Fibroblast of mammary gland (primary cell): ENCODE measurements at regions not wholly inside any gene's neighbourhood (a gene's known extent, or its start where the extent isn't known, plus 50 kb on each side); places are given as distances from the start of the nearest gene placed in this dataset.

Experiments
- DNase-seq: peaks from one replicate; pipeline ENCODE4 v3.0.0-alpha.2; 2010; ENCODE audit warnings: low read depth
- H3K4me3 ChIP-seq: 2 replicates; pipeline ENCODE4 v1.5.1; 2011; ENCODE audit warnings: low read depth, mild to moderate bottlenecking, low read length, moderate library complexity; ENCODE audit not compliant: control insufficient read depth
- CTCF ChIP-seq: conservative IDR thresholded peaks from 2 replicates; pipeline ENCODE4 v1.5.1; 2011; ENCODE audit warnings: low read depth, low read length, inconsistent platforms; ENCODE audit not compliant: control insufficient read depth, insufficient read depth

GRCh38 chr1:162992945-162993344 lies 76.2 kb upstream of the RGS4 start:
- no peak overlapping the region for H3K4me3 ChIP-seq
- TF ChIP-seq CTCF = no peak
- no peak for DNase-seq

GRCh38 chr1:162991444-162991843 lies 77.7 kb upstream of the RGS4 start:
- no peak for DNase-seq
- TF ChIP-seq CTCF = no peak
- H3K4me3 ChIP-seq = no peak overlapping the region

DNA sequence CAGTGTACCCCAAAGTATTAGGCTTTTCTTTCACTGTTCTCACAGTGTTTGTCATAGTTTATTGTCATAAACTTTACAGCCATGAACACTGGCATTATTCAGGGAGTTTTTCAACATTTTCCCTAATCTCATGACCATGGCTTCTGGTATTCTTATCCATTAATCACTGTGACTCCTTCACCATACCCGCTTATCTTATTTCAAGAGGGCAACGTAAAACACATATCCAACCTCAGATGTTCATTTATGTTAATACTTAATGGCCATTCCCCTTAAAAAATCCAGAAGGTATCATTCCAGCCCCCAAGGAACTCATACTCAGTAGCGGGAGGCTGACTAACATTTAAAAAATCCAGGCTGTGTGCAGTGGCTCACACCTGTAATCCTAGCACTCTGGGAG lies 78.5 kb upstream of the RGS4 start:
- H3K4me3 ChIP-seq = no peak overlapping the region
- DNase-seq = no peak
- no peak for TF ChIP-seq CTCF

GRCh38 chr1:162988869-162989268 lies 80.3 kb upstream of the RGS4 start:
- no peak for DNase-seq
- H3K4me3 ChIP-seq = no peak overlapping the region
- TF ChIP-seq CTCF = peak; percentile 1

- no peak for TF ChIP-seq CTCF
- peak; percentile 79 for DNase-seq
- H3K4me3 ChIP-seq = no peak overlapping the region
Measured at GRCh38 chr1:162987866-162988265, 81.3 kb upstream of the RGS4 start.

DNA sequence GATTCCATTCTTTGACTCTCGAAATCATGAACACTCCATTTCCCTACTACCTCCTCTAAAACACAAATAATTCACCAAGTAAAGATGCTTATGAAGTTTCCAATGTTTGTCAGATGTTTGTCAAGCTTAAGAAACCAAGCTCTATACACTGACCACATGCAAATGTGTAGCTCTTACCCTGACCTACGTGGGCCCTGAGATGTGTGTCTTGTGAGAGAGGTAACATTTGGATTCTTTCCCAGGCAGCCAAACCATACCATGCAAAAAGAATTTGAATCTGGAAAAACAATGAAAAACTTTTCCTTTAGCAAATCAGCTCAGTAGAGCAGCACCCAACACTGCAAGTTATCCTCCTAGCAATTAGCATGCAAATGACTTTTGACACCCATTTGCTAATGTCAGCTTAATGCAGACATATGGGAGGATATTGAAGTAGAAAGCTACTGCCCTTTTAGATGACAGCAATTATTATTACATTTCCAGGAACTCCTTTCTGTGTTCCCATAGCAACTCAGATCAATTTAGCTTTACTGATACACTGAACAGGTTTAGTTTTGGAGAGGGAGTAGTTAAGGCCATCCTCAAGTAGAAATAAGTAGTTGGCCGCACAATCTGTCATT lies 83.2 kb upstream of the RGS4 start:
- DNase-seq = no peak
- H3K4me3 ChIP-seq = no peak overlapping the region
- TF ChIP-seq CTCF = no peak

GRCh38 chr1:162984699-162985098 lies 84.5 kb upstream of the RGS4 start:
- no peak for TF ChIP-seq CTCF
- DNase-seq = peak; percentile 47
- H3K4me3 ChIP-seq = no peak overlapping the region
